Prostate gland (tissue), 2 donors: ENCODE measurements at regions not wholly inside any gene's neighbourhood (a gene's known extent, or its start where the extent isn't known, plus 50 kb on each side); places are given as distances from the start of the nearest gene placed in this dataset.

Experiments used
- DNase-seq: peaks from one replicate; pipeline ENCODE4 v3.0.0-alpha.2; 2019; ENCODE audit warnings: low spot score
- H3K27ac ChIP-seq, 2 donors: fragments of 200-600 bp; sonication (generic); 2 replicates each; pipeline ENCODE4 v1.5.1; 2017 to 2019
- H3K27me3 ChIP-seq: fragments of 200-600 bp; sonication (generic); replicated peaks from 2 replicates; pipeline ENCODE4 v1.5.1; 2019; ENCODE audit not compliant: insufficient read depth
- H3K36me3 ChIP-seq, 2 donors: fragments of 200-600 bp; sonication (generic); 1 replicate in 1 of 2; 2 replicates in 1 of 2; pipeline versions ENCODE4 v1.5.1 to v1.8.1; 2017 to 2019
- H3K4me1 ChIP-seq: fragments of 200-600 bp; sonication (generic); replicated peaks from 2 replicates; pipeline ENCODE4 v1.5.1; 2019
- H3K4me3 ChIP-seq, 2 donors: fragments of 200-600 bp; sonication (generic); 2 replicates each; pipeline ENCODE4 v1.5.1; 2017 to 2019
- H3K9me3 ChIP-seq: fragments of 200-600 bp; sonication (generic); 2 replicates; pipeline ENCODE4 v1.5.1; 2017
- POLR2A ChIP-seq: fragments of 450-650 bp; IDR thresholded peaks from one replicate; pipeline ENCODE4 v1.6.1; 2016; ENCODE audit warnings: antibody characterized with exemption, mild to moderate bottlenecking
- POLR2AphosphoS5 ChIP-seq: sonication (generic); formaldehyde crosslinking; IDR thresholded peaks from one replicate; pipeline ENCODE4 v1.6.1; 2017; ENCODE audit warnings: antibody characterized with exemption
- WGBS: methylation state at CpG from one replicate; pipeline ENCODE4 v1.1.5; 2018; 5-methylcytosine and 5-hydroxymethylcytosine counted together
- intact Hi-C: fragments of 100-400 bp; cut with DNase I; formaldehyde crosslinking; loops from one replicate; pipeline ENCODE4 v1.14.2; 2022
- TF ChIP-seq, protein P1 (sequence below), 4 experiments: fragments of 200-600 bp in 2 of 4; fragments of 450-650 bp in 2 of 4; sonication (generic) in 2 of 4; IDR thresholded peaks; 1 replicate in 3 of 4; 2 replicates in 1 of 4; pipeline ENCODE4 v1.5.1; 2016 to 2019; ENCODE audit warnings: antibody characterized with exemption in 4 of 4, mild to moderate bottlenecking in 2 of 4, moderate library complexity in 2 of 4

DNA sequence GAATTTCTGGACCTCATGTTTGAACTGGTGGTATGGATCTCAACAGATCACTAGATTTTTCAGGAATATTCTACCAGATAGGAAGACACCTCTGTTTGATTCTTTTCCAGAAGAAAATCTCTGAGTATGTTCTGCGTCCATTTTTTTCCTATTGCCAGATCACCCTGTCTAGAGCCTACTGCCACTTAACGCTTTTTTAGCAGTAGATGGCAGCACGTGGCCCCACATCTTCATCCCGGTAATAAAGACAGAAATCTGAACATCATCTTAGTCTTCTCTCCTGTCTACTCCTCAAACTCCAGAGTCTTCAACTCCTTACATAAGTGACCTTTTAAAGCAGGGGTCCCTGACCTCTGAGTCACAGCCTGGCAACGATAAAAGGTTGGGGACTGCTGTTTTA lies 184.7 kb downstream of the TMA16 start:
- WGBS = 54% methylated on average over 5 of the region's 5 CpGs

DNA sequence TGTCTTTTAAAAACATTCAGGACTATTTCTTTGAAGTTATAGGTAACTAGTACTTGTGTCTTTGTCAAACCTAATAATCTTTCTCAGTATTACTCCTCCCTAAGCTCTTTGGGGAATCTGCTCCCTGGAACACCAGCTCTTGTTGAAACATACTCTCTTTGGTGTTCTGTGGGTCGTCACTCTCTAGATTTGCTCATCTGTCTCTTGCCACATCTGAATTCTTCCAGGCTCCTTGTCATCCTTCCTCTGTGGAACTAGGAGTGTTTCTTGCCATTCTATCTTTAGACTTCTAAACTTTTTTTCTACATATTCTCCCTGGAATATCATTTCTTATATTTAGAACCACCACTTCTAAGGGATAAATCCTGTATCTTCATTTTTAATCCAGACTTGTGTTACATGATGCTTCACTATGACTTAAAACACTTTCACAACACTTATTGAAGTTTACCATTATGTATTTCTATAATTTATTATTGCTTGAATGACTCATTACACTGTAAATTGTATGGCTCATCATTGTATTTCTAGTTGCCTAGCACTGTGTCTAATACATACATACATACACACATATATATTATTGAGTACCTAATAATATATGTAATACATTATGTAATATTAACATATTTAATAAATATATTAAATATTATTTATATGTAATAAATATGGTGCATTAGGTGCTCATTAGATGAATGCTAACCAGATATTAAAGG lies 186.1 kb downstream of the TMA16 start:
- no peak for TF ChIP-seq POLR2A
- TF ChIP-seq, protein P1, sequence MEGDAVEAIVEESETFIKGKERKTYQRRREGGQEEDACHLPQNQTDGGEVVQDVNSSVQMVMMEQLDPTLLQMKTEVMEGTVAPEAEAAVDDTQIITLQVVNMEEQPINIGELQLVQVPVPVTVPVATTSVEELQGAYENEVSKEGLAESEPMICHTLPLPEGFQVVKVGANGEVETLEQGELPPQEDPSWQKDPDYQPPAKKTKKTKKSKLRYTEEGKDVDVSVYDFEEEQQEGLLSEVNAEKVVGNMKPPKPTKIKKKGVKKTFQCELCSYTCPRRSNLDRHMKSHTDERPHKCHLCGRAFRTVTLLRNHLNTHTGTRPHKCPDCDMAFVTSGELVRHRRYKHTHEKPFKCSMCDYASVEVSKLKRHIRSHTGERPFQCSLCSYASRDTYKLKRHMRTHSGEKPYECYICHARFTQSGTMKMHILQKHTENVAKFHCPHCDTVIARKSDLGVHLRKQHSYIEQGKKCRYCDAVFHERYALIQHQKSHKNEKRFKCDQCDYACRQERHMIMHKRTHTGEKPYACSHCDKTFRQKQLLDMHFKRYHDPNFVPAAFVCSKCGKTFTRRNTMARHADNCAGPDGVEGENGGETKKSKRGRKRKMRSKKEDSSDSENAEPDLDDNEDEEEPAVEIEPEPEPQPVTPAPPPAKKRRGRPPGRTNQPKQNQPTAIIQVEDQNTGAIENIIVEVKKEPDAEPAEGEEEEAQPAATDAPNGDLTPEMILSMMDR (IDR thresholded peaks at IDR 0.05) = no peak
- TF ChIP-seq POLR2AphosphoS5 = no peak
- intact Hi-C loops = no loop called here
- Histone ChIP-seq H3K36me3 (no peaks in the 10 kb centered on the region), H3K4me1 (no peaks in the 10 kb centered on the region), H3K27me3 (no peaks in the 10 kb centered on the region), H3K4me3 (no peak overlapping the region), H3K9me3 (no peaks in the 10 kb centered on the region), H3K27ac (no peak overlapping the region)
- WGBS = 45% methylated on average over 1 of the region's 1 CpG
- no peak for DNase-seq

More for the DNA sequence above, 184.7 kb downstream of the TMA16 start:
- no peaks in the 10 kb centered on the region for H3K27me3 ChIP-seq
- intact Hi-C loops = no loop called here
- H3K27ac ChIP-seq = no peak overlapping the region
- DNase-seq = no peak
- no peaks in the 10 kb centered on the region for H3K9me3 ChIP-seq
- TF ChIP-seq POLR2A (no peak), POLR2AphosphoS5 (no peak)
- TF ChIP-seq, protein P1 (IDR thresholded peaks at IDR 0.05) = no peak
- no peaks in the 10 kb centered on the region for H3K4me1 ChIP-seq
- no peak overlapping the region for H3K4me3 ChIP-seq
- H3K36me3 ChIP-seq = no peaks in the 10 kb centered on the region

DNA sequence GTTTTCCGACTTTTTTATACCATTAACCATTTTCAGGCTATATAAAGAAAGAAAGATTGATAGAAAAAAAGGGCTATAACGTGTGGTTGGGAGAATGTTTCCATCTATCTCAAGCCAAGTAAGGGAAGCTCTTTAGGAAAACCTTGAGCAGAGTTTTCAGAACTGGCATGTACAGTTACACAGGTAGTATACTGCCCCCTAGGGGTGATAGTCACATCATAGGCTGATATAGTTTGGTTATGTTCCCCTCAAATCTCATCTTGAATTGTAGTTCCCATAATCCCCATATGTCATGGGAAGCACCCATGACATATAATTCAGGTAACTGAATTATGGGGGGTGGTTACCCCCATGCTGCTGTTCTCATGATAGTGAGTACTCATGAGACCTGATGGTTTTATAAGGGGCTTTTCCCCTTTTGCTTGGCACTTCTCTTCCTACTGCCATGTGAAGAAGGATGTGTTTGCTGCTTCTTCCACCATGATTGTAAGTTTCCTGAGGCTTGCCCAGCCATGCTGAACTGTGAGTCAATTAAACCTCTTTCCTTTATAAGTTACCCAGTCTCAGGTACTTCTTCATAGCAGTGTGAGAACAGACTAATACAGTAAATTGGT lies 186.8 kb downstream of the TMA16 start:
- WGBS = 51% methylated on average over 2 of the region's 2 CpGs
- DNase-seq = no peak

DNA sequence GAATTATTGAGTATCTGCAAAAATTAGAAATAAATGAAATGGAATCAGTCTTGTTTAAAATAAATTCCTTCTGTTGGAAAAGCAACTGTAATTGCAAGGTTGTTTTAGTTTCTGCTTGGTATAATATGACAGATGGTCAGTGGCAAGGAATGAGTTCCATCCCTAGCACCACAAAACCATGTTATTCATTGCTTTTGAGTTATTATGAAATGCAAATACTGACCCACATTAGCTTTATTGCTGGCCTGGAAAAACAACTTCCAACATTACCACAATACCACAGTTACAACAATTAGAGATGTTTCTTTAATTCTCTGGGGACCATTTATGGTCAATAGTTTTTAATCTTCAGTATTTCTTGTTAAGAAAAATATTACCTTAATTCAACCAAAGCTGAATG lies 194.4 kb downstream of the TMA16 start:
- Histone ChIP-seq H3K27ac (no peak overlapping the region), H3K4me3 (no peak overlapping the region), H3K36me3 (no peaks in the 10 kb centered on the region), H3K4me1 (no peaks in the 10 kb centered on the region), H3K27me3 (no peaks in the 10 kb centered on the region), H3K9me3 (no peaks in the 10 kb centered on the region)
- TF ChIP-seq, protein P1 (IDR thresholded peaks at IDR 0.05) = no peak
- no peak for TF ChIP-seq POLR2AphosphoS5
- no peak for TF ChIP-seq POLR2A
- intact Hi-C loops = no loop called here
- no peak for DNase-seq

More for the DNA sequence above, 186.8 kb downstream of the TMA16 start:
- no peak overlapping the region for H3K27ac ChIP-seq
- TF ChIP-seq POLR2AphosphoS5 = no peak
- TF ChIP-seq, protein P1 (IDR thresholded peaks at IDR 0.05) = peak in 2 of 4 experiments; percentile 15 to 43
- H3K27me3 ChIP-seq = no peaks in the 10 kb centered on the region
- H3K4me1 ChIP-seq = no peaks in the 10 kb centered on the region
- H3K9me3 ChIP-seq = no peaks in the 10 kb centered on the region
- intact Hi-C loops = no loop called here
- no peak overlapping the region for H3K4me3 ChIP-seq
- H3K36me3 ChIP-seq = no peaks in the 10 kb centered on the region

DNA sequence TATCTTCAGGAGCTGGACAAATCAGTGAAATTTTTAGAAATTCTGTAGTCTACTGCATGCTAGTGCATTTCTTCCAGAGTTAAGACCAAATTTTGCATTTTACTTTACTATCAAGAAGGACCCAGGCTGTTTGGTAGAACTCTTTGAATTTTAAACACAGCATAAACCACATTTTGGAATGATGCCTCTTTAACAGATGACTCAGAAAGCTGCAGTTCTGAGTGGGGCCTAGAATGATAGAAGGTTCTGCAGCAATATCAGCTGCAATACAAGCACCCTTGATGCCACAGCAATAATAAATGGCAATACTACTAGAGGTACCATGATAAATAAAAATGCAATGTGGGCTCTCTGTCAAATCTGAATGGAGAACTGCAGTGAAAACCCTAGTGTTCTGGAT lies 198.7 kb downstream of the TMA16 start:
- TF ChIP-seq POLR2A (no peak), POLR2AphosphoS5 (no peak)
- TF ChIP-seq, protein P1 (IDR thresholded peaks at IDR 0.05) = no peak

More for the DNA sequence above, 198.7 kb downstream of the TMA16 start:
- Histone ChIP-seq H3K27me3 (no peaks in the 10 kb centered on the region), H3K4me3 (no peak overlapping the region), H3K27ac (no peak overlapping the region), H3K4me1 (no peaks in the 10 kb centered on the region), H3K36me3 (no peaks in the 10 kb centered on the region), H3K9me3 (no peaks in the 10 kb centered on the region)
- no peak for DNase-seq
- intact Hi-C loops = no loop called here
